ENCODE measurements at regions not wholly inside any gene's neighbourhood (a gene's known extent, or its start where the extent isn't known, plus 50 kb on each side); places are given as distances from the start of the nearest gene placed in this dataset.

DNA sequence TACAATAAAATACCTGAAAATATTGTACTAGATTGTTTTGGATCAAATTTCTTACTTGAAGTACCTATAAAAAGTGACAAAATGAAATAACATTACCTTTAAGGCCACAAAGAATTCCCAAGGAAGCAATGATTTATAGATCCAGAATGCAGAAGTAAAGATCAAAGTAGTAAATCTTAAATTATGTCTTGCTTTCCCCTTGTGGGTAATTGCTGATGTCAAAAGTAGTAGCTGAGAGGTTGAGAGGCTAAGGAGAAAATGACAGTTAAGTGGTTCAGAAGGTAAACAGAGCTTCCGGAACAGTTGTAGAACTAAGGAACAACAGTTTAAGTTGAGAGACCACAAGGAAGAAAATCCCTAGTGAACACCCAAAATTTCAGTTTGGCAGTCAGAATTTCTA, 358.3 kb downstream of the GABRG1 start:
- Histone ChIP-seq H3F3A (ENCODE audit: insufficient read depth, low read length, poor library complexity, severe bottlenecking) (no peaks in the 10 kb centered on the region), H4K20me1 (ENCODE audit: insufficient read depth) (no peaks in the 10 kb centered on the region), H3K27ac (ENCODE audit: low read length) (no peak overlapping the region), H3K4me3 (ENCODE audit: low read length) (no peak overlapping the region), H3K9me2 (ENCODE audit: insufficient read depth, low read length) (no peaks in the 10 kb centered on the region), H2AFZ (ENCODE audit: low read depth, low read length) (no peak overlapping the region), H3K9me3 (ENCODE audit: low read length) (no peaks in the 10 kb centered on the region), H3K79me2 (replicated peaks; ENCODE audit: insufficient read depth, low read length) (no peaks in the 10 kb centered on the region), H3K9ac (ENCODE audit: low read length) (no peak overlapping the region), H3K27me3 (ENCODE audit: insufficient read depth, low read depth, low read length) (no peaks in the 10 kb centered on the region), H3K4me2 (ENCODE audit: low read length) (no peak overlapping the region), H3K36me3 (ENCODE audit: insufficient read depth, low read length) (no peaks in the 10 kb centered on the region)
- no peak for TF ChIP-seq EP300 (conservative IDR thresholded peaks at IDR 0.05; ENCODE audit: poor library complexity, severe bottlenecking)
- TF ChIP-seq, protein P1, sequence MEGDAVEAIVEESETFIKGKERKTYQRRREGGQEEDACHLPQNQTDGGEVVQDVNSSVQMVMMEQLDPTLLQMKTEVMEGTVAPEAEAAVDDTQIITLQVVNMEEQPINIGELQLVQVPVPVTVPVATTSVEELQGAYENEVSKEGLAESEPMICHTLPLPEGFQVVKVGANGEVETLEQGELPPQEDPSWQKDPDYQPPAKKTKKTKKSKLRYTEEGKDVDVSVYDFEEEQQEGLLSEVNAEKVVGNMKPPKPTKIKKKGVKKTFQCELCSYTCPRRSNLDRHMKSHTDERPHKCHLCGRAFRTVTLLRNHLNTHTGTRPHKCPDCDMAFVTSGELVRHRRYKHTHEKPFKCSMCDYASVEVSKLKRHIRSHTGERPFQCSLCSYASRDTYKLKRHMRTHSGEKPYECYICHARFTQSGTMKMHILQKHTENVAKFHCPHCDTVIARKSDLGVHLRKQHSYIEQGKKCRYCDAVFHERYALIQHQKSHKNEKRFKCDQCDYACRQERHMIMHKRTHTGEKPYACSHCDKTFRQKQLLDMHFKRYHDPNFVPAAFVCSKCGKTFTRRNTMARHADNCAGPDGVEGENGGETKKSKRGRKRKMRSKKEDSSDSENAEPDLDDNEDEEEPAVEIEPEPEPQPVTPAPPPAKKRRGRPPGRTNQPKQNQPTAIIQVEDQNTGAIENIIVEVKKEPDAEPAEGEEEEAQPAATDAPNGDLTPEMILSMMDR (IDR thresholded peaks at IDR 0.05; ENCODE audit: poor library complexity, severe bottlenecking), result no peak
- TF ChIP-seq TAF1 (IDR thresholded peaks at IDR 0.05; ENCODE audit: low read depth), result no peak
- TF ChIP-seq, protein P2, sequence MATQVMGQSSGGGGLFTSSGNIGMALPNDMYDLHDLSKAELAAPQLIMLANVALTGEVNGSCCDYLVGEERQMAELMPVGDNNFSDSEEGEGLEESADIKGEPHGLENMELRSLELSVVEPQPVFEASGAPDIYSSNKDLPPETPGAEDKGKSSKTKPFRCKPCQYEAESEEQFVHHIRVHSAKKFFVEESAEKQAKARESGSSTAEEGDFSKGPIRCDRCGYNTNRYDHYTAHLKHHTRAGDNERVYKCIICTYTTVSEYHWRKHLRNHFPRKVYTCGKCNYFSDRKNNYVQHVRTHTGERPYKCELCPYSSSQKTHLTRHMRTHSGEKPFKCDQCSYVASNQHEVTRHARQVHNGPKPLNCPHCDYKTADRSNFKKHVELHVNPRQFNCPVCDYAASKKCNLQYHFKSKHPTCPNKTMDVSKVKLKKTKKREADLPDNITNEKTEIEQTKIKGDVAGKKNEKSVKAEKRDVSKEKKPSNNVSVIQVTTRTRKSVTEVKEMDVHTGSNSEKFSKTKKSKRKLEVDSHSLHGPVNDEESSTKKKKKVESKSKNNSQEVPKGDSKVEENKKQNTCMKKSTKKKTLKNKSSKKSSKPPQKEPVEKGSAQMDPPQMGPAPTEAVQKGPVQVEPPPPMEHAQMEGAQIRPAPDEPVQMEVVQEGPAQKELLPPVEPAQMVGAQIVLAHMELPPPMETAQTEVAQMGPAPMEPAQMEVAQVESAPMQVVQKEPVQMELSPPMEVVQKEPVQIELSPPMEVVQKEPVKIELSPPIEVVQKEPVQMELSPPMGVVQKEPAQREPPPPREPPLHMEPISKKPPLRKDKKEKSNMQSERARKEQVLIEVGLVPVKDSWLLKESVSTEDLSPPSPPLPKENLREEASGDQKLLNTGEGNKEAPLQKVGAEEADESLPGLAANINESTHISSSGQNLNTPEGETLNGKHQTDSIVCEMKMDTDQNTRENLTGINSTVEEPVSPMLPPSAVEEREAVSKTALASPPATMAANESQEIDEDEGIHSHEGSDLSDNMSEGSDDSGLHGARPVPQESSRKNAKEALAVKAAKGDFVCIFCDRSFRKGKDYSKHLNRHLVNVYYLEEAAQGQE (IDR thresholded peaks at IDR 0.05; ENCODE audit: borderline replicate concordance), result no peak
- no peak for TF ChIP-seq EZH2 (IDR thresholded peaks at IDR 0.05; ENCODE audit: borderline replicate concordance, insufficient read depth, low read length, poor library complexity, severe bottlenecking)
- TF ChIP-seq SMC3 (conservative IDR thresholded peaks at IDR 0.05; ENCODE audit: poor library complexity), result no peak
- TF ChIP-seq POLR2AphosphoS5 (IDR thresholded peaks at IDR 0.05), result no peak
- TF ChIP-seq RAD21 (conservative IDR thresholded peaks at IDR 0.05), result no peak
- no peak for TF ChIP-seq MXI1 (conservative IDR thresholded peaks at IDR 0.05; ENCODE audit: poor library complexity, severe bottlenecking)

DNA sequence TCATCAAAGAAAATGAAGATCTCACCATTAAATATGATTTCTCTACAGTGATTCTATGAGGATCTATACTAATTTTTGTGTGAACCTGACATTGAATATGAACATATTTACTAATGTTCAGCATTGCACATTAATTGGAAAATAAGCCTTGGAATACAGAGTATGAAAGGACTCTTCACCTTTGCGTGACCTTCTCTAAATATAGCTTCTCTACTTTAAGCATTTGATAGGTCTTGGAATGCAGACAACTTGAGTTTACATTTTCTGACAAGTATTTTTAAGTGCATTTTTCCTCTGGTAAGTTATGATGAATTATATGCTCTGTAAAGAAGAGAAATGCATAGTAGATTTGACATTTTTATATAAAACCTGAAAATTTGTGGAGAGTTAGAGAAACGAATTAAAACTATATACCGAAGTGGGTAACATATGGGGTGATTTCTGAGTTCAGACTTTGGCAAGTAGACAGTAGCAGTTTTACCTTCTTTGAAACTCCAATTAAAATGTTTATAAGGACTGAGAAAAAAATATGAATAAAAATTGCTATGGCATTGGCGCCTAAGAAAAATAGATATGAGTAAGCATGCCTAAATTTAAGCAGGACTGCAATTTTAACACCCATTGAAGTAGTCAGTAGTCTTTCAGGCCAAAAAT, 371.9 kb downstream of the GABRG1 start:
- Histone ChIP-seq H3K4me2 (ENCODE audit: low read length) (no peak overlapping the region), H3F3A (ENCODE audit: insufficient read depth, low read length, poor library complexity, severe bottlenecking) (no peaks in the 10 kb centered on the region), H4K20me1 (ENCODE audit: insufficient read depth) (no peaks in the 10 kb centered on the region), H3K9me3 (ENCODE audit: low read length) (no peaks in the 10 kb centered on the region), H3K79me2 (replicated peaks; ENCODE audit: insufficient read depth, low read length) (no peaks in the 10 kb centered on the region), H3K9ac (ENCODE audit: low read length) (no peak overlapping the region), H3K27ac (ENCODE audit: low read length) (no peak overlapping the region), H3K27me3 (ENCODE audit: insufficient read depth, low read depth, low read length) (no peaks in the 10 kb centered on the region), H3K9me2 (ENCODE audit: insufficient read depth, low read length) (no peaks in the 10 kb centered on the region), H2AFZ (ENCODE audit: low read depth, low read length) (no peak overlapping the region), H3K4me3 (ENCODE audit: low read length) (no peak overlapping the region), H3K36me3 (ENCODE audit: insufficient read depth, low read length) (no peaks in the 10 kb centered on the region)
- no peak for TF ChIP-seq POLR2AphosphoS5 (IDR thresholded peaks at IDR 0.05)
- TF ChIP-seq MXI1 (conservative IDR thresholded peaks at IDR 0.05; ENCODE audit: poor library complexity, severe bottlenecking), result no peak
- TF ChIP-seq SMC3 (conservative IDR thresholded peaks at IDR 0.05; ENCODE audit: poor library complexity), result no peak
- TF ChIP-seq, protein P2 (IDR thresholded peaks at IDR 0.05; ENCODE audit: borderline replicate concordance), result no peak
- TF ChIP-seq EP300 (conservative IDR thresholded peaks at IDR 0.05; ENCODE audit: poor library complexity, severe bottlenecking), result no peak
- TF ChIP-seq TAF1 (IDR thresholded peaks at IDR 0.05; ENCODE audit: low read depth), result no peak
- TF ChIP-seq RAD21 (conservative IDR thresholded peaks at IDR 0.05), result no peak
- TF ChIP-seq EZH2 (IDR thresholded peaks at IDR 0.05; ENCODE audit: borderline replicate concordance, insufficient read depth, low read length, poor library complexity, severe bottlenecking), result no peak
- TF ChIP-seq, protein P1 (IDR thresholded peaks at IDR 0.05; ENCODE audit: poor library complexity, severe bottlenecking), result no peak
